Erythroblast (primary cell): ENCODE measurements at regions not wholly inside any gene's neighbourhood (a gene's known extent, or its start where the extent isn't known, plus 50 kb on each side); places are given as distances from the start of the nearest gene placed in this dataset.
A peak's percentile ranks its signal among the peaks of the same experiment; 100 is the strongest.

Experiments
- DNase-seq, 2 experiments: peaks; one replicate each; lab custom pipeline; 2025; lab: John Stamatoyannopoulos, UW
- GATA1 ChIP-seq: IDR thresholded peaks from 2 replicates; pipeline ENCODE4 v1.6.1; 2011; ENCODE audit warnings: low read depth, mild to moderate bottlenecking, control low read depth, low read length, moderate library complexity
- POLR2A ChIP-seq: IDR thresholded peaks from 2 replicates; pipeline ENCODE4 v1.6.1; 2011; ENCODE audit warnings: mild to moderate bottlenecking, low read length

DNA sequence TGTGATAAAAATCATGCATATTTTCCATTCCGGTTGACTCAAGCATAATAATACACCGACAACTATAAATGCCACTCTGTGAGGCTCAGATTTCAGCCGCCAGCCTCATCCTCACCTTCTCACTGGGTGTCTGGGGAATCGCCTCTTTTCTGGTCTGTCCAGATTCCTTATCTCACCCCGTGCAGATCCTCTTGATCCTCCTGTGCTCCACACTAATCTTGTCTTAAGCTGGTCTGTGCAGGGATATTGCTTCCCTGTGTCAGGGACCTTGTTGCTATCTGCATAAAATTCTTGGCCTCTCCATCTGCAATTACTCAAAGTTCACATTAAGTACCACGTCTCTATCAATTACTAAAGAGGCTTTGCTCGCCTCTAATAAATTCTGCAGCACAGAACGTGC is 116.6 kb upstream of the SPACA7 start:
- TF ChIP-seq GATA1 (no peak), POLR2A (no peak)
- DNase-seq: no peak

DNA sequence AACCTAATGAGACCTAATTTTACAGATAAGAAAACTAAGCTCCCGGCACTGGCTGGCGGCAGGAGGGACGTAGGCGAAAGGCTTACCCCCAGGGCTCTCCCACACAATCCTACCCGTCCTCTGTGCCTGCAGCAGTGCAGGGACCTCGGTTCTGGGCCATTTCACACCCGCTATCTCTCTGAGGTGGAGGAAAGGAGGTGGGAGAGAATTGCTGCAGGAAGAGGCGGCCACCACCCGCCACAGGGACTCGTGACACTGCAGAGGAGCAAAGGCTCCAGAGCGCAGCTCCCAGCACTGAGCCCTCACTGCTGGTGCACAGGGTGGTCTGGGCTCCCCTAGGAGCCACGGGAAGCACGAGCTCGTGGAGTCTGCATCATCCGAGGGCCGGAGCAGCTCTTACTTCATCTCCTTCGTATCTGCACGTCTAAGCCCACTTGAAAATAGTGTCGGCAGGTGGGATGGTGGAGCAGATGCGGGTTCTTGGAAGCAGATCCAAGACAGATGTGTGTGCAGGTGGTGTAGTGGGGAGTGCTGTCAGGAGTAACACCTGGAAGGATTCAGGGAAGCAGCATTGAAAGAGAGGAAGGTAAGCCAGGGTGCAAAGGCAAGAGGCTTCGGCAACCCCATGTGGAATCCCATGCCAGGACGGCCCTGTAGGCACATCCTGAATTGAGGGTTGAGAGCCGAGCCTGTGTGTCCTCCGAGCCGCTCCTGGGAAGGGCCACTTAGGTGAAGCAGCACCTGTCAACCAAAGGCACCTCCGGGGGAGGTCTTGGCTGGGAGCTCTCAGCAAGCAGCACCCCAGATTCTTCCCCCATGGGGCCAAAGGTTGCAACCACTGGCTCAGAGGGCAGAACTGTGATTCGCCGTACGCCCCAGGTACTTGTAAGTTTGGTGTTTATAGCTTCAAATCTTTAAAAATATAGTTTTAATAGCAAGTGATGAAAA is 115.8 kb upstream of the SPACA7 start:
- no peak for TF ChIP-seq GATA1
- TF ChIP-seq POLR2A: no peak
- no peak for DNase-seq

DNA sequence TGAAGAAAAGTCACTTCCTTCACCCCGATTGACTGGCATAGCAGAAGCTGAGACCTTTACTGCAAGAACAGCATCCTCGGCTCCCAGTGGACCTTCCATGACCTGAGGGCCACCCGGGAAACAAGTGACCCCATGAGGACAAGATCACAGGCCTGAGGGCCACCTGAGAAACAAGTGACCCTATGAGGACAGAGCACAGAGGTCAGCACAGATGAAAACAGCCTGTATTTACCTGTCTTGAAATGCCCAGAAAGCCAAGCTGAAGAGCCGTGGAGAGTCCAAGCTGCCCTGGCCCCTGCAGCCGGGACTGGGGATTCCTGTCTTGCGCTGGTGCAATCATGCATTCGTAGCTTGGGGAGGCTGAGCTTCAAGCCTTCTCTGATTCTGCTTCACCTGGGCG is 114.2 kb upstream of the SPACA7 start:
- TF ChIP-seq POLR2A (no peak), GATA1 (no peak)
- no peak for DNase-seq

DNA sequence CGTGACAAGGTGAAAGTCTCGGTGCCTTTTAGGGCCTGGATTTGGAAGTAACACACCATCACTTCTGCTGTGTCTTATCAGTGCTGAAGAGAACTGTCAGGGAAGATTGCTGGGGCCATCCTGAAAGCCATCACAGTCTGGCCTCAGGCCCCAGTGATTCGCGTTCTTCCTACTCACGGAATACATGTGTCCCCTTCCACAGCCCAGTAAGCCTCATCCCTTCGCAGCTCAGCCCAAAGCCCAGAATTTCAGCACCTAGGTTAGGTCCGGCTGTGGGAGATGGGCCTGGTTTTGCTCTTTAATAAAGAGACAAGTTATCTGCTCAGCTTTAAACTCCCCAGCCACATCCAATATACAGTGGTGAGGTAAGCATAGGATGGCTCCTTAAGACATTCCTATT is 113.0 kb upstream of the SPACA7 start:
- DNase-seq: no peak
- TF ChIP-seq POLR2A: no peak
- TF ChIP-seq GATA1: no peak

DNA sequence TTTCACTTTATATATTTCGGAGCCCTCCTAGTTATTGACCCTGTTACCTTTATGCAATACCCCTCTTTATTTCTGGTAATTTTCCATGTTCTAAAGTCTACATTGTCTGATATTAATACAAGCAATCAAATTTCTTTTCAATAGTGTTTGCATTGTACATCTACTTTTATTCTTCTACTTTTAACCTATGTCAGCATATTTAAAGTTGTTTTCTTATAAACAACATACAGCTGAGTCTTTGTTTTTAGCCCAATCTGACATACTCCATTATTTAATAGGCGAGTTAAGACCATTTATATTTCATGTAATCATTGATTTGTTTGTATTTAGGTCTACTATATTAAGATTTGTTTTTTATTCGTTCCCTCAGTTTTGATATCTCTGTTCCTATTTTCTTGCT is 108.5 kb upstream of the SPACA7 start:
- TF ChIP-seq POLR2A (no peak), GATA1 (no peak)
- DNase-seq: no peak

DNA sequence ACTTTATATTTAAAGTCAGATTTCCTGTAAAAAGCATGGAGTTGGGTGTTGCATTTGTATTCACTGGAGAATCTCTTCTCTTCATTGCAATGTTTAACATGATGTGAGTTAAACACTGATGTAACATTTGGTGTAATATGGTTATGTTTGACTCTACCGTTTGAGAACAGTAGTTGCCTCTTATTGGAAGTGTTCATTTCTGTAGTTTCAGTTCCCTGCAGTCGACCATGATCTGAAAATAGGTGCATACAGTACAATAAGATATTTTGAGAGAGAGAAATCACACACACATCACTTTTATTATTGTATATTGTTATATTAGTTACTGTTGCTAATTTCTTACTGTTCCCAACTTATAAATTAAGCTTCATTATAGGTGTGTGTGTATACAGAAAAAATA is 105.2 kb upstream of the SPACA7 start:
- DNase-seq: no peak
- no peak for TF ChIP-seq GATA1
- no peak for TF ChIP-seq POLR2A

DNA sequence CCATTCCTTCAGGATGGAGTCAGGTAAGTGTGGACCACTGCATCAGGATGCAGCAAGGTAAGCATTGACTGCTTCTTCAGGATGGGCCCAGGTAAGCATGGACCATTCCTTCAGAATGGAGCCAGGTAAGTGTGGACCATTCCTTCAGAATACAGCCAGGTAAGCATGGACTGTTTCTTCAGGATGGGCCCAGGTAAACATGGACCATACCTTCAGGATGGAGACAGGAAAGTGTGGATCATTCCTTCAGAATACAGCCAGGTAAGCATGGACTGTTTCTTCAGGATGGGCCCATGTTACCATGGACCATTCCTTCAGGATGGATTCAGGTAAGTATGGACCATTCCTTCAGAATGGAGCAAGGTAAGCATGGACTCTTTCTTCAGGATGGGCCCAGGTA is 89.4 kb upstream of the SPACA7 start:
- peak in 1 of 2 experiments; percentile 52 for DNase-seq

DNA sequence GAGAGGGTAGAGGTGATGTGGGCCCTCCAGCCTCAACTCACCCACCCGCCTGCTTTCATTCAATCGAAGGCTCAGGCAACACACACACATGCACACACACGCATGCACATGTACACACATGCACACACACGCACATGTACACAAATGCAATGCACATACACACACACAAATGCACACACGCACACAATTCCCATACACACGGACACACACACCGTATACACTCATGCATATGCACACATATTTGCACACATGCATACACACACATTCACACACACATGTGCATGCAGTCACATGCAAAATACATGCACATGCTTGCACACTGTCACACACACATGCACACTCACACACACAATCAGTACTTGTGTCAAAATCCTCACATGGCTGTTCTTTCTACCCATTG is 55.9 kb upstream of the SPACA7 start:
- TF ChIP-seq POLR2A: no peak
- TF ChIP-seq GATA1: no peak
- DNase-seq: no peak

DNA sequence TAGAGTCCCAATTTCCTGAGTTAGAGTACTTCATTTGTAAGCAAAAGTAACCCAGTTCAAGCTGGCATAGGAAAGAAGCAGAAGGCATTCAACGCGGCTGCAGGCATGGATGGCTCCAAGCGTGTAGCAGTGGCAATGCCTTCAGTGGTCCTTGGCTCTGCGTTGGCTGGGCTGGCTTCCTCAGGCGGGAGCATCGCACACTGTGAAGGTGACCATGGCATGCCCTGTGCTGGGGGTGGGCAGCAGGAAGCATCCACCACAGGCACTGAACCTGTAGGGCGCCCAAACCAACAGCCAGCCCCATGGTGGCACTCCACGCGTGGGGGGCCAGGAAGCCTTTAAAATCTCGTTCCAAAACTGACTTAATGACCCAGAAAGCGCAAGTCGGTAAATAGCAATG is 53.6 kb upstream of the SPACA7 start:
- no peak for DNase-seq
- no peak for TF ChIP-seq POLR2A

DNA sequence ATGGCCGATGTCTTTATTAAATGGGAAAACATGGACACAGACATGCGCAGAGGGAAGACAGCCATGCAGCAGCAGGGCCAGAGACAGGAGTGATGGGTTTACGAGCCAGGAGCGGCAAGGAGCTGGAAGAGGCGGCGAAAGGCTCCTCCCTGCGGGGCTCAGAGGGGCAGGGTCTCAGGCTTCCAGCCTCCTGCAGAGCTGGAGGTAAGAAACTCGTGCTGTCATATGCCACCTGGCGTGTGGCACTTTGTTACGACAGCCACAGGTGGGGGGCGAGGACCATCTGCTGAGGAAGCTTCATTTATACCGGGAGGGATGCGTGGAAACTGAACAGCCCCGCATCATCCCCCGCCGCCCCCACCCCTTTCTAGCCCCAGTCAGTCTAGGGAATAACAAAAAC is 52.0 kb upstream of the SPACA7 start:
- DNase-seq: no peak
- TF ChIP-seq GATA1 (no peak), POLR2A (no peak)

DNA sequence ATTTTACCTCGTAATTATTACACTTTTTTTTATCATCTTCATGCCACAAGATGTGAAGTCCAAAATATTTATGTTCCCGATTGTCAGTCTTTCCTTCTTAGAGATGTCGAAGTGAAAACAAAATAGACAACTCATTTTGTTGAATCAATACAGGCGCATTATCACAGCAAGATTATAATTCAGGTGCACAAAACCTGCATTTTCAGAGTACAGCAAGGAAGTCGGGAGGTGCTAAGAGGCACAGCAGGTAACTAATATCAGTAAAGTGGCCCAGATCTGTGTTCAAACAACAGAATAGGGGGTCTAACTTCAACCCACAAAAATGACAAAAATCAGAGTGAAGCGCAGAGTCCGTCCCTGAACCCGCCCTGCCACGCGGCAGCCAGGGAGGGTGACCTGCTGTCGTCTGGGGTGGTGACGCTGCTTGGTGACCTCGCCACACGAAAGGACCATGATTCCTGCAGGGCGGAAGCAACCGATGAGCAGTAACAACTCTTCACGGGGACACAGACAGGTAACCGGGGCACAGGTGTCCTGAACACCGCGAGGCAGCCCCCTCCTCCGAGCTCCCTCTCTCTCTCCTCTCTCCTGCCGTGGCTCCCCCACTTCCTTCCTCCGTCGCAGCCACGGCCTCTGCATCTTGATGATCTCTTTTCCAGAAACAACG is 50.9 kb upstream of the SPACA7 start:
- no peak for DNase-seq
- TF ChIP-seq POLR2A: no peak
- TF ChIP-seq GATA1: no peak

DNA sequence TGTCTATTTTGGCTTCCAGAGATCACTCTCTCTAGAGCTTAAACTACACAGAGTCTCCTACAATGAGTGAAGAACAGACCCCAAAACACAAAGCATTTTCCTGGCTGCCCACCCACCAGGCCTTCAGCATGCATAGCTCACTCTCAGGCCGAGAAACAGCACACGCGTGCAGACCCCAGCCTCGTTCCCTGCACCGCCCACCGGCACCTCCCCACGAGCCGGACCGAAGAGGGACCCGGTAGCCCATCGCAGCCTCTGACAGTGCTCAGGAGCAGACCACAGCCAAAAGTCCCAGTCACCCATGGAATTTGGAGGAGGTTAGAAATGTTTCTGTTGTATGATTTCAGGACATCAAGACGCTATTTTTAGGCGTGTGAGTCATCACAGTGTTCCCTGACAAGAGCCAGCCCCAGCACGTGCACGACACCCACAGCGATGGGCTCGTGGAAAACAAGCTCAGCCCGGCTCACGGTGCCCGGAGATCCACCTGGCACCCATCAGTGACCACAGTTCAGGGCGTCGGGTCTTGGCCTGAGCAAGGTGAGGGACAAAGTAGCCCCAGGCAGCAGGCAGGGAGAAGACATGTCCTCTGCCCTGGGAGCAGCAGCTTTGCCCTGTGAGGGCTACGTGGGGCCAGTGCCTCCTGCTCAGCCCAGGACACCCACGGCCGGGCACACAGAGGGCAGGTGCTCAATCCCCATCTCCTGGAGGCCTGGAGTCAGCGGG is 50.1 kb upstream of the SPACA7 start:
- TF ChIP-seq GATA1: no peak
- TF ChIP-seq POLR2A: no peak
- no peak for DNase-seq
